ENCODE measurements at regions not wholly inside any gene's neighbourhood (a gene's known extent, or its start where the extent isn't known, plus 50 kb on each side); places are given as distances from the start of the nearest gene placed in this dataset.

GRCh38 chr2:136408795-136409194, 290.8 kb upstream of the CXCR4 start:
- H3K4me3 Mint-ChIP-seq (ENCODE audit: unreplicated experiment): no peak overlapping the region
- peaks cover 4% of the 10 kb centered on the region for H3K27me3 Mint-ChIP-seq (ENCODE audit: unreplicated experiment)
- TF ChIP-seq CTCF (IDR thresholded peaks at IDR 0.05): no peak
- H3K4me1 Mint-ChIP-seq (ENCODE audit: unreplicated experiment): no peaks in the 10 kb centered on the region
- no peak overlapping the region for H3K27ac Mint-ChIP-seq (ENCODE audit: unreplicated experiment)
- DNase-seq (ENCODE audit: extremely low spot score, unreplicated experiment): no peak
- H3K36me3 Mint-ChIP-seq (ENCODE audit: unreplicated experiment): no peaks in the 10 kb centered on the region
- no peaks in the 10 kb centered on the region for H3K9me3 Mint-ChIP-seq (ENCODE audit: unreplicated experiment)

- no peak for DNase-seq (ENCODE audit: extremely low spot score, unreplicated experiment)
These were observed 290.0 kb upstream of the CXCR4 start for GRCh38 chr2:136407952-136408318.

GRCh38 chr2:136407117-136407951, 289.4 kb upstream of the CXCR4 start:
- H3K4me1 Mint-ChIP-seq (ENCODE audit: unreplicated experiment): no peaks in the 10 kb centered on the region
- no peak for TF ChIP-seq CTCF (IDR thresholded peaks at IDR 0.05)
- no peaks in the 10 kb centered on the region for H3K36me3 Mint-ChIP-seq (ENCODE audit: unreplicated experiment)
- H3K27me3 Mint-ChIP-seq (ENCODE audit: unreplicated experiment): no peaks in the 10 kb centered on the region
- no peaks in the 10 kb centered on the region for H3K9me3 Mint-ChIP-seq (ENCODE audit: unreplicated experiment)
- H3K4me3 Mint-ChIP-seq (ENCODE audit: unreplicated experiment): no peak overlapping the region
- no peak for DNase-seq (ENCODE audit: extremely low spot score, unreplicated experiment)
- no peak overlapping the region for H3K27ac Mint-ChIP-seq (ENCODE audit: unreplicated experiment)

More at GRCh38 chr2:136407952-136408318, 290.0 kb upstream of the CXCR4 start:
- Mint-ChIP-seq H3K36me3 (ENCODE audit: unreplicated experiment) (no peaks in the 10 kb centered on the region), H3K9me3 (ENCODE audit: unreplicated experiment) (no peaks in the 10 kb centered on the region), H3K27ac (ENCODE audit: unreplicated experiment) (no peak overlapping the region), H3K4me3 (ENCODE audit: unreplicated experiment) (no peak overlapping the region), H3K27me3 (ENCODE audit: unreplicated experiment) (peaks cover 2% of the 10 kb centered on the region), H3K4me1 (ENCODE audit: unreplicated experiment) (no peaks in the 10 kb centered on the region)
- no peak for TF ChIP-seq CTCF (IDR thresholded peaks at IDR 0.05)

- no peaks in the 10 kb centered on the region for H3K36me3 Mint-ChIP-seq (ENCODE audit: unreplicated experiment)
- no peaks in the 10 kb centered on the region for H3K9me3 Mint-ChIP-seq (ENCODE audit: unreplicated experiment)
- H3K4me1 Mint-ChIP-seq (ENCODE audit: unreplicated experiment): no peaks in the 10 kb centered on the region
- H3K4me3 Mint-ChIP-seq (ENCODE audit: unreplicated experiment): no peak overlapping the region
- TF ChIP-seq CTCF (IDR thresholded peaks at IDR 0.05): no peak
- H3K27me3 Mint-ChIP-seq (ENCODE audit: unreplicated experiment): no peaks in the 10 kb centered on the region
- H3K27ac Mint-ChIP-seq (ENCODE audit: unreplicated experiment): no peak overlapping the region
- peak; percentile 60 for DNase-seq (ENCODE audit: extremely low spot score, unreplicated experiment)
These were observed 287.0 kb upstream of the CXCR4 start for GRCh38 chr2:136404925-136405324.

- no peak for TF ChIP-seq CTCF (IDR thresholded peaks at IDR 0.05)
- no peak for DNase-seq (ENCODE audit: extremely low spot score, unreplicated experiment)
- Mint-ChIP-seq H3K27me3 (ENCODE audit: unreplicated experiment) (no peaks in the 10 kb centered on the region), H3K27ac (ENCODE audit: unreplicated experiment) (no peak overlapping the region), H3K9me3 (ENCODE audit: unreplicated experiment) (no peaks in the 10 kb centered on the region), H3K4me3 (ENCODE audit: unreplicated experiment) (no peak overlapping the region), H3K36me3 (ENCODE audit: unreplicated experiment) (no peaks in the 10 kb centered on the region), H3K4me1 (ENCODE audit: unreplicated experiment) (no peaks in the 10 kb centered on the region)
These were observed 286.2 kb upstream of the CXCR4 start for GRCh38 chr2:136404176-136404575.
